ENCODE measurements at regions not wholly inside any gene's neighbourhood (a gene's known extent, or its start where the extent isn't known, plus 50 kb on each side); places are given as distances from the start of the nearest gene placed in this dataset.

- 80% methylated on average over 3 of the region's 3 CpGs for WGBS (ENCODE audit: insufficient coverage)
- Histone ChIP-seq H3K36me3 (ENCODE audit: control insufficient read depth, insufficient read depth, low read length) (no peaks in the 10 kb centered on the region), H3K9me3 (ENCODE audit: control insufficient read depth, insufficient read depth, low read length) (no peaks in the 10 kb centered on the region), H3K4me1 (ENCODE audit: control insufficient read depth, insufficient read depth, low read length) (no peaks in the 10 kb centered on the region), H3K4me3 (ENCODE audit: low read length) (no peak overlapping the region), H3K27ac (ENCODE audit: low read length) (no peak overlapping the region), H3K27me3 (ENCODE audit: control insufficient read depth, insufficient read depth, low read length) (no peaks in the 10 kb centered on the region)
- intact Hi-C loops (cut with micrococcal nuclease), result no loop called here
- H3K27ac Mint-ChIP-seq, result no peak overlapping the region
- H3K36me3 Mint-ChIP-seq, result no peaks in the 10 kb centered on the region
- DNase-seq (no peak), ATAC-seq (no peak)
- TF ChIP-seq, protein P1, sequence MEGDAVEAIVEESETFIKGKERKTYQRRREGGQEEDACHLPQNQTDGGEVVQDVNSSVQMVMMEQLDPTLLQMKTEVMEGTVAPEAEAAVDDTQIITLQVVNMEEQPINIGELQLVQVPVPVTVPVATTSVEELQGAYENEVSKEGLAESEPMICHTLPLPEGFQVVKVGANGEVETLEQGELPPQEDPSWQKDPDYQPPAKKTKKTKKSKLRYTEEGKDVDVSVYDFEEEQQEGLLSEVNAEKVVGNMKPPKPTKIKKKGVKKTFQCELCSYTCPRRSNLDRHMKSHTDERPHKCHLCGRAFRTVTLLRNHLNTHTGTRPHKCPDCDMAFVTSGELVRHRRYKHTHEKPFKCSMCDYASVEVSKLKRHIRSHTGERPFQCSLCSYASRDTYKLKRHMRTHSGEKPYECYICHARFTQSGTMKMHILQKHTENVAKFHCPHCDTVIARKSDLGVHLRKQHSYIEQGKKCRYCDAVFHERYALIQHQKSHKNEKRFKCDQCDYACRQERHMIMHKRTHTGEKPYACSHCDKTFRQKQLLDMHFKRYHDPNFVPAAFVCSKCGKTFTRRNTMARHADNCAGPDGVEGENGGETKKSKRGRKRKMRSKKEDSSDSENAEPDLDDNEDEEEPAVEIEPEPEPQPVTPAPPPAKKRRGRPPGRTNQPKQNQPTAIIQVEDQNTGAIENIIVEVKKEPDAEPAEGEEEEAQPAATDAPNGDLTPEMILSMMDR (IDR thresholded peaks at IDR 0.05), result no peak
- no peak overlapping the region for H3K4me3 Mint-ChIP-seq
- H3K9me3 Mint-ChIP-seq, result peaks cover 11 to 13% of the 10 kb centered on the region in 2 donors
- H3K27me3 Mint-ChIP-seq (ENCODE audit: low read depth in 2 of 2), result no peaks in the 10 kb centered on the region
- H3K4me1 Mint-ChIP-seq, result no peaks in the 10 kb centered on the region
Measured at GRCh38 chr3:105253225-105253624, 113.5 kb upstream of the ALCAM start.

GRCh38 chr3:105254154-105254553 is 112.6 kb upstream of the ALCAM start:
- no peak for ATAC-seq
- H3K27ac ChIP-seq (ENCODE audit: low read length), result no peak overlapping the region

DNA sequence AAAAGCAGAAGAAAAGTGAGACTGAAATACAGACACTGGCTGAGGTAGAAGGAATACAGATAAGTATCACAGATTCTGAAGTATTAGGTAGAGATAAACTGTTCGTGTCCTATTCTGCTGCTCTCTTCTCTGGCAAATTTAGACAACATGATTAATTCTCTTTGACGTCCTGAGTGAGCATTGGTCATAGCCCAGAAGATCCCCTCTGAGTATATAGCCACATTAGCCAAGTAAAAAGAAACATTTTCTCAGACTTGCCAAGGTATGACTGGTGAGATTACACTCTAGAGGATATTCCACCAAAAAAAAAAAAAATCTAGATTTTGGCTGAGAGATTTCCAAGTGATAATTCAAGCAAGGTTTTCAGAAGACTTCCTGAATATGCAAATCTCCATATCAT is 111.4 kb upstream of the ALCAM start:
- ATAC-seq, result no peak

More at GRCh38 chr3:105254154-105254553, 112.6 kb upstream of the ALCAM start:
- WGBS (ENCODE audit: insufficient coverage), result 94% methylated on average over 2 of the region's 2 CpGs
- Histone ChIP-seq H3K36me3 (ENCODE audit: control insufficient read depth, insufficient read depth, low read length) (no peaks in the 10 kb centered on the region), H3K9me3 (ENCODE audit: control insufficient read depth, insufficient read depth, low read length) (no peaks in the 10 kb centered on the region), H3K27me3 (ENCODE audit: control insufficient read depth, insufficient read depth, low read length) (no peaks in the 10 kb centered on the region), H3K4me1 (ENCODE audit: control insufficient read depth, insufficient read depth, low read length) (no peaks in the 10 kb centered on the region), H3K4me3 (ENCODE audit: low read length) (no peak overlapping the region)
- no peaks in the 10 kb centered on the region for H3K36me3 Mint-ChIP-seq
- intact Hi-C loops (cut with micrococcal nuclease), result no loop called here
- no peak for DNase-seq
- no peaks in the 10 kb centered on the region for H3K4me1 Mint-ChIP-seq
- H3K4me3 Mint-ChIP-seq, result no peak overlapping the region
- TF ChIP-seq, protein P1 (IDR thresholded peaks at IDR 0.05), result no peak
- H3K9me3 Mint-ChIP-seq, result peaks cover 9 to 13% of the 10 kb centered on the region in 2 donors
- H3K27ac Mint-ChIP-seq, result no peak overlapping the region
- no peaks in the 10 kb centered on the region for H3K27me3 Mint-ChIP-seq (ENCODE audit: low read depth in 2 of 2)

DNA sequence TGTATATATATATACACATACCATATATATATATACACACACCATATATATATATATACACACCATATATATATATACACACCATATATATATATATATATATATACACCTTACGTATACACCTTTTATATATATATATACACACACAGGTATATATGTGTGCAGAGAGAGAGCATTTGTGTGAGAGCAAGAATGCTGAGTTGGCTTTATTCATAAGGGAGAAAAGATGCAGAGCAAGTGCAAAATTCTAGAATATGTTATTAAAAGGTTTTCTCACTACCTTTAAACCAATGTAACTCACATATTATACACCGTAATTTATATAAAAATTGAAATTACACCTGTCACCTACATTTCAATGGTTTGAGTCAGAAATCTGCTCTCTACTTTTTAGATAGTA is 107.2 kb upstream of the ALCAM start:
- ATAC-seq (no peak), DNase-seq (no peak)
- Histone ChIP-seq H3K4me3 (ENCODE audit: low read length) (no peak overlapping the region), H3K27me3 (ENCODE audit: control insufficient read depth, insufficient read depth, low read length) (no peaks in the 10 kb centered on the region), H3K4me1 (ENCODE audit: control insufficient read depth, insufficient read depth, low read length) (no peaks in the 10 kb centered on the region), H3K9me3 (ENCODE audit: control insufficient read depth, insufficient read depth, low read length) (no peaks in the 10 kb centered on the region), H3K36me3 (ENCODE audit: control insufficient read depth, insufficient read depth, low read length) (no peaks in the 10 kb centered on the region), H3K27ac (ENCODE audit: low read length) (no peak overlapping the region)
- no peaks in the 10 kb centered on the region for H3K27me3 Mint-ChIP-seq (ENCODE audit: low read depth in 2 of 2)
- H3K4me1 Mint-ChIP-seq, result no peaks in the 10 kb centered on the region
- H3K9me3 Mint-ChIP-seq, result peaks cover 3 to 12% of the 10 kb centered on the region in 2 donors
- 100% methylated on average over 1 of the region's 2 CpGs for WGBS (ENCODE audit: insufficient coverage)
- H3K36me3 Mint-ChIP-seq, result no peaks in the 10 kb centered on the region
- TF ChIP-seq, protein P1 (IDR thresholded peaks at IDR 0.05), result no peak
- H3K4me3 Mint-ChIP-seq, result no peak overlapping the region
- H3K27ac Mint-ChIP-seq, result no peak overlapping the region
- intact Hi-C loops (cut with micrococcal nuclease), result no loop called here

More for the DNA sequence above, 111.4 kb upstream of the ALCAM start:
- no peaks in the 10 kb centered on the region for H3K36me3 Mint-ChIP-seq
- no peaks in the 10 kb centered on the region for H3K27me3 ChIP-seq (ENCODE audit: control insufficient read depth, insufficient read depth, low read length)
- no peak overlapping the region for H3K4me3 ChIP-seq (ENCODE audit: low read length)
- H3K4me3 Mint-ChIP-seq, result no peak overlapping the region
- peaks cover 3 to 8% of the 10 kb centered on the region in 2 donors for H3K9me3 Mint-ChIP-seq
- DNase-seq, result no peak
- TF ChIP-seq, protein P1 (IDR thresholded peaks at IDR 0.05), result no peak
- no peaks in the 10 kb centered on the region for H3K4me1 ChIP-seq (ENCODE audit: control insufficient read depth, insufficient read depth, low read length)
- intact Hi-C loops (cut with micrococcal nuclease), result no loop called here
- 72% methylated on average over 2 of the region's 2 CpGs for WGBS (ENCODE audit: insufficient coverage)
- no peaks in the 10 kb centered on the region for H3K27me3 Mint-ChIP-seq (ENCODE audit: low read depth in 2 of 2)
- H3K36me3 ChIP-seq (ENCODE audit: control insufficient read depth, insufficient read depth, low read length), result no peaks in the 10 kb centered on the region
- H3K27ac ChIP-seq (ENCODE audit: low read length), result no peak overlapping the region
- H3K9me3 ChIP-seq (ENCODE audit: control insufficient read depth, insufficient read depth, low read length), result no peaks in the 10 kb centered on the region
- H3K27ac Mint-ChIP-seq, result no peak overlapping the region
- no peaks in the 10 kb centered on the region for H3K4me1 Mint-ChIP-seq
